ENCODE measurements at regions not wholly inside any gene's neighbourhood (a gene's known extent, or its start where the extent isn't known, plus 50 kb on each side); places are given as distances from the start of the nearest gene placed in this dataset.

DNA sequence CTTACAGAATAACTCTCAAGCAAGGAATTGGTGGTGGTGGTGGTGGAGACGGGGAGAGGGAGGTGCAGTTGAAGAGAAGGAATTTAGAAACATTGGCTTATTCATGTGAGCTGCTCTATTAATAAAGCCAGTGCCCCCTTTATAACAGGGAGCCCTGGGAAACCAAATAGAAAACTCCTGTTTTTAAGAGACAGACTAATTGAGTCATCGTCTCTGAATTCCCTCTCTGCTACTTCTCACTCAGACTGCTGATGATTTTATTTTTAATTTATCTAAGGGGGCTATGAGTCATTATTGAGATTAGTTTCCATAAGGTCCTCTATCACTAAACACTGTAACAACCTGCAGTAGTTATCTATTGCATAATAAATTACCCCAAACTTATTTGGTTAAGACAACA is 145.9 kb upstream of the GALNT15 start:
- TF ChIP-seq POLR2AphosphoS5 (IDR thresholded peaks at IDR 0.05; ENCODE audit: low read depth, low read length) (no peak), TAF1 (IDR thresholded peaks at IDR 0.05; ENCODE audit: low read depth, low read length) (no peak), POLR2A (IDR thresholded peaks at IDR 0.05; ENCODE audit: low read depth, low read length) (no peak), POU2F2 (IDR thresholded peaks at IDR 0.05; ENCODE audit: low read depth, low read length) (no peak), PAX5 (IDR thresholded peaks at IDR 0.05; ENCODE audit: insufficient read depth, low read length, severe bottlenecking) (no peak)

All from GM12891 (cell line).